NCI-H1092 treated with DMSO at 0.1 percent for 48 hours (cell line): ENCODE measurements at regions not wholly inside any gene's neighbourhood (a gene's known extent, or its start where the extent isn't known, plus 50 kb on each side); places are given as distances from the start of the nearest gene placed in this dataset.

Experiments
- DNase-seq: peaks from one replicate; lab custom pipeline; 2025; lab: John Stamatoyannopoulos, UW

DNA sequence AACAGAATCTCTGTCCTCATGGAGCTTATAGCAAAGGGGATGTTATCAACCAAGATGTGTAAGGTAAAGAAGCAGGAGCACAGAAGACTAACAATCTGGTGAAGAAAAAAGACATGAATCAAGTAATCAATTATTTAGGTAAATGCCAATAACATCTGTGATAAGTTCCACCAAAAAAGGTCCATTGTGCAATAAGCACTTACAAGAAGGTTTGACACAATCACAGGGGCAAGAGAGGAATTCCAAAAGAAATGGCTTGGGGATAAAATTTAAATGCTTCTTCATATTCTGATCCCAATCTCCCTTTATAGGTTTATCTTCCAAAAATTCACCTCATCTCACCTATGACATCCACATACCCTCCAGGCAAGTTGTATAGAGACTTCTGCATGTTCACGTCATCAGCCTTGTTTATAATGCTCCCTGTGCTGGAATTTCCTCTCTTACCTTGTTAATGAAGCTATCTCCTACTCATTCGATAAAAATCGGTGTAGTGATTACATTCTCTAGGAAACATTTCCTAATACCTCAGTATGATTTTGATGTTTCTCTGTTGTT, 53.6 kb upstream of the DPT start:
- DNase-seq = no peak

DNA sequence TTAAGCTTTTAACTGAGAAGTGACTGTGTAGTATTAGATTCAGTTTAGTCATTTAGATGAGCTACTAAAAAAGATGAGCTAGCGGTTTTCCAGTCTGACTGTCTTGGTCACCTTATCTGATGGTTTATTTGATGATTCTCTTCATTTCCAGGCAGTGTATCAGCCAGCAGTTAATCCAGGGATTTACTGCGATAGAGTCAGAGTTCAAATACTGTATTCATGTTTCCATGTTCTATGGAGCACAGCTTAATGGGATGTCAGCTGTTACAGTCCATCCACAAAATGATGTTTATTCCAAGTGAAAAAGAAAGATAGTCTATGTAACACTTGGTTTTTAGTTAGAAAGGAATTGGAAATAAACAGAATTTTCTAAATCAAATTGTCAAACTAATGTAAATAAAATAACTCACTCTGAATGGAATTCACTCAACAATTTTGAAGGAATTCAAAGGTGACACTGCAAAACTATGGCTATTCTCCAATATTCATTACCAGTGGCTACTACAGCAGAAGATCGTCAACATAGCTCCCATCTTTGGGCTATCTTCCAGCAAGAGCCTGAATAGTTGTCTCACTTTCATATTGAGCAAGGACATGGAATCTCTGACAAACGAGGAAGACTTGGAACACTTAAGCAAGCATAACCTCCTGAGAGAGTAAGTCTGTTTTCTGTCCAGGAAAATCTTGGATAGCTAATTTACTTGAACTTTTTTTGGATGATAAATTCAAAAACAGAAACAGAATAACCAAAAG, 54.6 kb upstream of the DPT start:
- no peak for DNase-seq

DNA sequence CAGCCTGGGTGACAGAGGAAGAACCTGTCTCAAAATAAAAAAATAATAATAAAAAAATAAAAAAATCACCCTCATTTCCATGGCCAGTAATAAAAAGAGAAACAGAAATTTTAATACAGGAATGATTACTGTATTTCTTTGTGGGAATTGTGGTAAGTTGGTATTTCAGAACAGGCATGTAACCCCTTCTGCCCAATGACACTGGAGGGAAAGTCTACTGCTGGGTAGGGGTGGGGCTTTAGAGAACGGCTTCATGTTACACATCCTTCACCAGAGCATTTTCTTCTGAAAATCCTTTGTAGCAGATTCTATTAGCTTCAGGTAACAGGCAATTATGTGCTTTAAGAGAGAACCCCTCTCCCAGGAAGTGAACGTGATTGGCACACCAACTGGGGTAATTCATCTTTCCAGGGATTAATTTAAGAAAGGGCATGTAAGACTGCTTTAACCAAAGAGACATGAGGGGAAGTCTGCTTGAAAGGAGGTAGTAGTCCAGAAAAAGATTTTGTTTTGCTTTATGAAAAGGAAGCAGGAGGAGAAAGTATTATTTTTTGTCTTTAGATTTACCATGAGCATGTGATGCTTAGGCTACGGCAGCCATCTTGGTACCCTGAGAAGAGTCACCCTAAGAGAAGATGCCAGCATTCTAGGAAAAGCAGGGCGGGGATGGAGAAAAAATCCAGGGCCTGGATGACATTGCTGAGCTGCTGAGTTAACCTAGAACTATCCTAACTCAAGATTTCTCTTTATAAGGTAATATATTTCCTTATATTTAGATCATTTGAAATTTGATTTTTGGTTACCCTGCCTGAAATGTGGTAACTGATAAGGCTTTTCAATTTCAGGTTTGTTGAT, 57.7 kb upstream of the DPT start:
- no peak for DNase-seq

DNA sequence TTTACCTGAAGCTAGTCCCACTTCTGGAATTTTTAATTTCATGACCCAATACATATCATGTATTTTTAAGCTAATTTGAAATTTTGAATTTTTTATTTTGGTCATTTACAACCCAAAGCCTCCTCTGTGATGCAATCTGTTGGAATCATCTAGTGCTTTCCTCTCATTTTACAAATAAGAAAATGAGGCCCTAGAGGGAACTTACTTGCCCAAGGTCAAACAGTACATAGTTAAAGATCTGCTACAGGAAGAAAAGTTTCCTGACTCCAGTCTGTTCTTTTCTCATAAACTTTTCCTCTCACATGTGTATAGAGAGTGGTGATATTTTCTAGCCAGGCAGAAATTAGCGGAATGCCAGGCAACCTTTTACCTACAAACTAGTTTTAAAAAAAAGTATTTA, 59.3 kb upstream of the DPT start:
- DNase-seq = no peak

DNA sequence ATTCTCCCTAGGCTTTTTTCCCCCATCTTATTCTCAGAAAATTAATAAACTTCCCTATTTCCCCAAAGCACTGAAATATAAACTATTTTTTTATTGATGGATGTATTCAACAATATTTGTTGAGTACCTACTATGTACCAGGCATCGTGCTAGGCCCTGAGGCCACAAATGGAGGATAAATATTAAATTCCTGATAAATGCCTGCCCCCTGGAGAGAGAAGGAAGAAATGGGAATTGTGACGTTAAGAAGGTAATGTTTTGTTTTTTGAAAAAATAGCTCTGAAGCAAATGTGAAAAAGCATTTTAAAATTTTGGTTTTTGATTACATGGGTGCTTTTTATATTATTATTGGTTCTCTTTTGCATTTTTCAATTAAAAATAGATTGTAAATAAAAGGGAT, 60.5 kb upstream of the DPT start:
- DNase-seq = no peak

DNA sequence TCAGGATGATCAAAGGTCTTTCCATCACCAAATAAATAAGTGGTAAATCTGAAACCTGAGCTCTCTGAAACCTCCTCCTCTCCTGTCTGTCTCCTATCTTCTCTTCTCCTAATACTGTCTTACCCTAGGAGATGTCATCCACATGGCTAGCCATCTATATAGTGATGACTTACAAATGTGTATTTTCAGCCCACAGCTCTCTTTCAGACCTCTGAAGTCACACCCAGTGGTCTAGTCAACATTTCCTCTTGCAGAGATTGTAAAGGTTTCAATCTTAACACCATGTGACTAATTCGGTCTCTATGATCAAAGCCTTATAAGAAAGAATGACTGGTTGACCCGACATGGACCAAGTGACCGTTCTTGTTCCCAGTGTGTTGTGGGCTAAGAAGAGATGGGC, 63.1 kb upstream of the DPT start:
- DNase-seq = no peak

DNA sequence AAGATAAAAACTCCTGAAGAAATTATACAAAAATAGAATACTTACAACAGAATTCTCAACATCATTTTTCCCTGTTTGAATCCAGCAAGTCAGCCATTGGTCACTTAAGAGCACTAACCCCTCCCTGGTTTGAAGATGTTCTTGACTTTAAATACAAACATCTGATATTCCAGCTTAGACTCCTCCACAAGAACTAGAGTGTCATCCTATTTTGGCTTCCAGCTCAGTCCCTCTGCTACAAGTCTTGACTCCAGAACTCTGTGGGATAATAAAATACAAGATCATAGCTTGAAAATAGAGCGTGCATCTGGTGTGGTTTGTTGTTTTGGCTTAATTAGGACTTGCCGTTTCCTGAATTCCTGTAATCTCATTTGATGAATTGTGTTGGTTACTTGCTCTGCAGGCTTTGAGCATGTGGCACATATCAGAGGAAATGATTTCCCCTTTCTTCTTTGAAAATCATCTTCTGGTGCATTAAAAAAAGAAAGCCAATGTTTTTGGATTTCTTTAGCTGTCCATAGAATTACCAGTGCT, 63.7 kb upstream of the DPT start:
- DNase-seq = no peak

DNA sequence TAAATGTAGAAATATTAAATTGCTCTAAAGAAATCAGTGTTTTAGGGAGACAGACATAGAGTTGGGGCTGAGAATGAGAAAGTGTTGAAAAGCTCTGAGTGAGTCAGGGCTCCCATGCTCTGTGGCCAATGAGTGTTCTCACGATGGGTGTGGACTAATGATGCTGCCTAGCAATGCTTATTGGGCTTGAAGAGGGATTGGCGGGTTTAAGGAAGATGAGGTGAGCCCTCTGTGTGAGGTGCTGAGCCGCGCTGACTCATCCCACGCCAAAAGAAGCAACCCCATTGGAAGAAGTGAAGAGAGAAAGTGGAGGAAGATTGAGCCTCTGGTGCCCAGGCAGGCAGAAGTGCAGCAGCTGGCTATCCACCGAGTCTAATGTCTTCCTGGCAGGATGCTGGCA, 65.1 kb upstream of the DPT start:
- DNase-seq = no peak

DNA sequence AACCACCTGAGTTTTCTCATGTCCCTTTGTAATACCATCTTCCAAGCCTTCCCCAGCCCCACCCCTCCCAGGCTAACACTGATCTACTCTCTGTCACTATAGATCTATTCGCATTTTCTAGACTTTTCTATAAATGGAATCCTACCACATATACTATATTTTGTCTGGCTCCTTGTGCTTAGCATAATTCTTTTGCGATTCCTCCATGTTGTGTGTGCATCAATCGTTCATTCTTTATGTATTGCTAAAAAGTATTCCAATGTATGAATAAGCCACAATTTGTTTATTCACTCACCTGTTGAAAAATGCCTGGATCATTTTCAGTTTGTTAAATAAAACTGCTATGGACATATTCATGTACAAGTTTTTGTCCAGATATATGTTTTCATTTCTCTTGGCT, 66.7 kb upstream of the DPT start:
- DNase-seq = no peak

DNA sequence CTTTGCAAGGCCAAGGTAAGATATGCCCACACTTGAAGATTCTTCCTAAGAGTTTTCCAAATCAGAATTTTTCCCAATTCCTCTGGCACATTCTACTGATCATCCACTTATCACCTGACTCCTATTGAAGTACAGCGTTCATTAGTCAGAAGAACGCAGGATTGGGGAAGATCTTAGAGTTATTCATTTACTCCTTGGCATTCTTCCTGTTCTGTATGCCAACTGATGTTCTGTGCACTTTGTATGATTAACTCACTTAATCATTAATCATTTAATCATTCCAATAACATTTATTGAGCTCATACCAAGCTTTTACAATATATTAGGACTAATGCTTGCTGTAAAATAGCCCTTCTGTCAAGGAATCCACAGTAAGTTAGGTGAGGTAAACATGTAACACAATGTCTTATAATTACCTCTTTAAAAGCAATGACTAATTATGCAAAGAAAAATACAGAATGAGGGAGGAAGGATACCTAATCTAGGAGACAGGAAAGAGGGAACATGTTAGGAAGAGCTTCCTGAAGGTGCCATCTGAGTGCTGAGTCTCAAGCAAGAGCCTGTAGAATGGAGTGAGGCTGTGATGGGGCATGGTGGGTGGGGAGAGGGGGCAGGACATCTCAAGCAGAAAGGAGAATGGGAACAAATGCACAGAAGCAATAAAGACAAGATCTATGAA, 71.1 kb upstream of the DPT start:
- no peak for DNase-seq

DNA sequence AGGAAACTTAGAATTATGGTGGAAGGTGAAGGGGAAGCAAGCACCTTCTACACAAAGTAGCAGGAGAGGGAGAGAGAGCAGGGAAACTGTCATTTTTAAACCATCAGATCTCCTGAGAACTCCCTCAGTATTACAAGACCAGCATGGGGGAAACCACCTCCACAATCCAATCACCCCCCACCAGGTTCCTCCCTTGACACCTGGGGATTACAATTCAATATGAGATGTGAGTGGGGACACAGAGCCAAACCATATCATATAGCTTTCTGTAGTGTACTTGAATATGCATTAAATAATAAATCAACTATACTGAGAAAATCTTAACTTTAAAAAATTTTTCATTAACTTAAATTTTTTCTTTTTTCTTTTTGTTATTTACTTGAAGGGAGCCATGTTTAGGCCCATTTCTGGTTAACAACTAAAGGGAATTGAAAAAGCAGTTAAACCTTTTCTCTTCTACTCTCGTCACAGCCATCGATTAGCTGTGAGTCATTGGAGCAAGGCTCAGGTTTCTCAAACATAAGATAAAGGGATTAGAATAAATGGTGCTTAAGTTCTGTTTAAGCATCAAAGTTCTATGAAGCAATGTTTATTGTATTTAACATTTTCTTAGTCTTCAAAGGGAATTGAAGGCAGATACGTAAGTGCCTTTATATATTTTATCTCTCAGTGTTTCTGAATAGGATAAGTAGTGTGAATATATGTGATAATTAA, 72.2 kb upstream of the DPT start:
- peak; percentile 74 for DNase-seq

DNA sequence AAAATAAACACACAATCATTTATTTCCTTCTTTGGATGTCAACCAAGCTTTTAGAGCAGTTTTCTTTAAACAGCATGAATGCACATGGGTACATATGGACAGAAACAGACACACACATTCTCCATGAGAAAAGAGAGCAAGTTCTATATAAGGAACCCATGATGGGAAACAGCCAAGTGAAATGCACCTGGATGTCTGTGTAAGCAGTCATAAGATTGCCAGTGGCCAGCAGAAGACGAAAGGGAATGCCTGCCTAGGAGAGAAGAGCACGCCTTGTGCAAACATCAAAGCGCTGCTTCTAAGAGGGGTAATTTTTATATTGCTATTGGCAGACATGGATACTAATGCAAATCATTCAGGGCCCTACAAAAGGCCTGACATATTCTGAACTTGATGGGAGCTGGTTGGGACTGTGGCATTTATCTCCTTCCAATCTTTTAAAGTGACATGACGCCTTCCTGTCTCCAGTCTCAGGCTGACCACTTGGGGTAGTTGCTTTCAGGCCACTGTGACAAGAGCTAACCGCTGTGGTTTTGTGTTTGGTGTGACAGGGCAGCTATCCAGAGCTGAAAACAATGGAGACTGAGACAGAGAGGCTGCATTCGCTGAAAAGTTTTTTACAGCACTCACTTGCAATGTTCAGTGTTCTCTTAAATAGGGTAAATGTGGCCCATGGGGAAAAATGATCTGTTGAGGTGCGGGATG, 75.0 kb upstream of the DPT start:
- peak; percentile 89 for DNase-seq

DNA sequence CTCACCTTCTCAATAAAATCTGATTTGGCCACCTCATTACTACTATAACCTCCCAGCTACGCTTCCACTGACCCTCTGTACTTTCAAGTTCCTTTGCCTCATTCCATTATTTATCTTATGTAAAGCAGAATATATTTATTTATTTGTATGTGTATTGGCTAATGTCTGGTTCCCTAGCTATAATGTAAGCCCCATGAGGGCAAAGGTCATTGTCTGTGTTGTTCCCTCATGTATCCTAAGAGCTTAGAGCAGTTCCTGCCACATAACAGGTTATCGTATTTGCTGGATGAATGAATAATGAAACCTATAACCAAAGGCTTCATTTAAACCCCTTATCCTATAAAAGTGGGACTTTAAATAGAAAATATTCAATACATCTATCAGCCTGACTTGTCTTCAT, 77.9 kb upstream of the DPT start:
- no peak for DNase-seq

DNA sequence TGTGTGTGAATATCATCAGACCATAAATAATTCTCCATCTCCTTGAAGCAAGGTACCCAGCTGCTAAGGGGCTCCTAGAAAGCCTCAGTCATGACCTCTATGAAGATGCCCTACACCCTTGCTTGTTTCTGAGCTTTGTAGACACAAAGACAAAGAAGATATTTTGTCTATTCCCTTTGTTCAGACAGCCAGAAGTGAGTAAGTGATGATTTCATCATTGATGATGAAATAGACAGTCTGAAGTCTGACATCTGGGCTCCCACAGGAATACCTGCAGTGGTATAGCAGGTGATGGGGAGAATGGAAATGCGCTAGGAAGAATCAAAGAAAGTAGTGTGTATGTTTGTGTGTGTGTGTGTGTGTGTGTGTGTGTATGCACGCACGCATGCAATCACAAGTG, 82.2 kb upstream of the DPT start:
- no peak for DNase-seq

DNA sequence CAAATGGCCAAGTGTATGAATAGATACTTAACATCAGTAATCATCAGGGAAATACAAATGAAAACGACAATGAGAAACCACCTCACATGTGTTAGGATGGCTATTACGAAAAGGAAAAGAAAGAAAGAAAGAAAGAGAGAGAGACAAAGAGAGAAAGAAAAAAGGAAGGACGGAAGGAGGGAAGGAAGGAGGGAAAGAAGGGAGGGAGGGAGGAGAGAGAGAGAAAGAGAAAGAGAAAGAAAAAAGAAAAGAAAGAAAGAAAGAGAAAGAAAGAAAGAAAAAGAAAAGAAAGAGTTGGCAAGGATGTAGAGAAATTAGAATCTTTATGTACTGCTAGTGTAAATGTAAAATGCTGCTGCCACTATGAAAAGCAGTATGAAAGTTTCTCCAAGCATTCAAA, 90.7 kb upstream of the DPT start:
- no peak for DNase-seq

DNA sequence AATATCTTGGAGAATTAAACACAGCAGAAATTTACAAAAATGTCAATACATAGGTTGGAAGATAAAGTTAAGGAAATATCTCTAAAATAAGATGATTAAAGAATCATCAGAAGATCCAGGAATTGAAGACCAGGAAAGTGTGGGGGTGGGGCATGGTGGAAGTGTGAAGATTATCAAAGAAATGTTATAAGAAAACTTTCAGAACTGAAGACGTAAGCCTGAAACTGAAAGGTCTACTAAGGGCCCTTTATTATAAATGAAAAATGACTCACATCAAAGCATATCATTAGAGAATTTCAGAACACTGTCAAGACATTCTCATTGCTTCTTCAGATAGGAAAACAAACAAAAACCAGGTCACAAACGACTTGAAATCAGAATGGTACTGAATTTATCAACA, 92.4 kb upstream of the DPT start:
- no peak for DNase-seq

DNA sequence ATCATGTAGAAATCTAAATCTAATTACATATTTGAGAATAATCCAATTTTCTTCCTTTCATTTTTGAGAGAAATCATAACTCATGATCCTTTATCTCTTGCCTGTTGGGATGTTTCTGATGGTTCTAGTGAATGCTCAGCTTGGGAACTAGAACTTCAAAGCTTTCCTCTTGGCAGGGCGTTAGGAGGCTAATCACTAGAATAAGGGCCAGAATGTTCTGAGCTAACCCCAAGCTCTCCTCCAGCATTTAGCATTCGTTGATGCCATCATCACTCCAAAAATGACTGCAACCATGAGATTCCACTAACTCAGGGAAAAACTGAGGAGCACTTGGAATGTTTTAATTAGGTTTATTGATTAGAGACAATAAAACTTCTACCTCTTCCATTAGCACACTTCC, 93.9 kb upstream of the DPT start:
- DNase-seq = no peak

DNA sequence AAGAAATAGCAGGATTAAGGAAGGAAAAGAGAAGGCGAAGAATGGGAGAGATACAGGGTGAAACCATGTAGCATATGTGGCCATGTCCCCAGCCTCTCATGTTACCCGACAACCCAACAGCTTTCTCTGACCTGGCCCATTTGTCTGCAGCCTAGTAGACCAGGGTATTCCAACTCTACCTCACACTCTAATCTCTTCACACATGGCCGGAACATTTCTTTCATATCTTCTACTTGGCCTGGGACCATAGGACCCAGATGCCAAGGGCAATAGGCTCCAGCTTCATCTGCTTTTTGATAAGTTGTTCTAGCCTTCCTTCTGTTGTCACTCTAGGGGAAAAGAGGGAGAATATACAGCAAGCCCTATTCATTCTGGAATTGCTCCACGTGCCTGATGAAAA, 95.0 kb upstream of the DPT start:
- no peak for DNase-seq

DNA sequence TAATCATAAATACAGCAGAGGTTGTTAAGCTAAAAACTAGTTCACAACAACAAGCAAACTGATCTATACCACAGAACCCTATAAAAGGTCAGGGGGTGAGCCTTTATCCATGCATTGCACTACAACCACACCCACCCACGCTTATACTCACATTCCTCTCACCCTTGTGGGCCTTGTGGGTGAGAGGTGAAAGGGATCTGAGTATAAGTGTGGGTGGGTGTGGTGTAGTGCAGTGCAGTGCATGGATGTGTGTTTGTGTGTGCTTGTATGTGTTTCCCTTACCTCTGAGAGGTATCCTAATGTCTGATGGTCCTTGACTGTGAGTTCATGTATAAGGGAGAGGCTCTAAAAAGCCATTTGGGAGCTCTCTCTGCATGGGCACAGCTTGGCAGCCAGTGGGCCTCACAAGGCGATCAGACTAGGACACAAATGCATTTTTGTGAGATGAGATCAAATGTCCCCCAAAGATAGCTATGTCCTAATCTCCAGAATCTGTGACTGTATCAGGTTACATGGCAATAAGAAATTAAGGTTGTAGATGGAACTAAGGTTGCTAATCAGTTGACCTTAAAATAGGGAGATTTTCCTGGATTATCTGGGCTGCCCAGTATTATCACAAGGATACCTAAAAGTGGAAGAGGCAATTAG, 95.5 kb upstream of the DPT start:
- no peak for DNase-seq

DNA sequence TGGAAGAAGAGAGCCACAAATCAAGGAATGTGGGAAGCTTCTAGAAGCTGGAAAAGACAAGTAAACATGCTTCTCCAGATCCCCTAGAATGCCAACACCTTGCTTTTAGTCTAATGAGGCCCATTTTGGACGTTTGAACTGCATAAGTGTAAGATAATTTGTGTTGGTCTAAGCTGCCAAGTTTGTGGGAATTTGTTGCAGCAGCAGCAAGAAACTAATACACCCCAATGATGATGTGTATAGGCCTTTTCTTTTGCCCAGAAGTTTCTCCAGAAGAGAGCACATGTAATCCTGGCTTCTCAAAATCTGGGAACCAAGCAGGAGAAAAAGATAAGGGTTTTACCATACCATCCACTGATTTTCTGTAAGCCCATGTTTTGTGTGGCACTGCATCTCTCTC, 96.1 kb upstream of the DPT start:
- DNase-seq = no peak

DNA sequence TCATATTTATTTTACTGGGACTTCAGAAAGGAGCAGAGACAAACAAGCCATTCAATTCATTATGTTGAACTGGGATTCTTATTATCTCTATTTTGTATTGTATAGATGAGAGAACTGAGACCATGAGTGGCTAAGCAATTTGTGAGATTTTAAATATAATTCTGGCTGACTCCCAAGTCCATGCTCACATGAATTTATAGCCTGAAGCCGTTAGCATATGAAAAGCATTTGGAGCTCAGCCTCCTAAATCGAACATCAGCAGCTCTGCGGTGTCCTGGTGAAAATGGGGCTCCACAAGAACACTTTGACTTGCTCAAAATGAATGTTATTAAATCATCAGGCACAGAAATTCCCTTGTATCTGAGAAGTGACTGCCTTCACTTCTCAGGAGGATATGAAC, 96.8 kb upstream of the DPT start:
- no peak for DNase-seq
